ENCODE measurements at regions not wholly inside any gene's neighbourhood (a gene's known extent, or its start where the extent isn't known, plus 50 kb on each side); places are given as distances from the start of the nearest gene placed in this dataset.

DNA sequence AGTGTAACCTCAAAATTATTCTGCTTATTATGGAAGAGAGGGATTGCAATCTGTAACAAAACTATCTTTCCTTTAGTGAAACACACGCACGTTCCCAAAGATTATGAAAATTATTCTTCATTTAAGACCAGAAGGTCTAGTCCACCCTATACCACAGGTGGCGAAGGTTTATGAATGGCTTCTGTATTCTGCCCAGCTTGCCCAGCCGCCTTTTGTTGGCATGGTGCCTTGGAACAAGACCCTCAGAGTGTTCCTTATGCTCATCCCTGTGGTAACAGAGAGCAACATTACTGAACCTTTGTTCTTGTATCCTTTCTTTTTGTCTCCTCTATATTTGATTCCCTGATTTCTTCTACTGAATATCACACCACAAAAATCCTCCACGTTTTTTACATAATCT, 116.4 kb downstream of the FAR1 start:
- H3K23ac ChIP-seq (ENCODE audit: insufficient read length, low read depth, low read length) = no peak overlapping the region
- no peak overlapping the region for H4K91ac ChIP-seq (ENCODE audit: insufficient read length, low read depth, low read length)
- H4K5ac ChIP-seq (ENCODE audit: insufficient read length, low read depth, low read length) = no peak overlapping the region
- DNase-seq = no peak
- no peaks in the 10 kb centered on the region for H3K9me3 ChIP-seq (ENCODE audit: control insufficient read depth, low read depth, low read length)
- peaks cover 10 to 20% of the 10 kb centered on the region in 2 experiments; a peak in 3 of 4 replicates for H3K4me1 Mint-ChIP-seq
- H2AFZ ChIP-seq (ENCODE audit: low read length) = no peak overlapping the region
- no peak overlapping the region for H3K27ac ChIP-seq (ENCODE audit: insufficient read length, low read depth, low read length)
- no peaks in the 10 kb centered on the region for H4K20me1 ChIP-seq (ENCODE audit: control insufficient read depth, insufficient read depth, insufficient read length)
- no peaks in the 10 kb centered on the region for H3K4me1 ChIP-seq (ENCODE audit: insufficient read depth, low read length)
- H2BK15ac ChIP-seq (ENCODE audit: low read depth, low read length) = no peak overlapping the region
- H3K4me3 Mint-ChIP-seq = no peak overlapping the region
- H4K8ac ChIP-seq (replicated peaks; ENCODE audit: insufficient read length, low read depth, low read length) = no peak overlapping the region
- H3K23me2 ChIP-seq (ENCODE audit: insufficient read length, low read depth, low read length, poor library complexity, severe bottlenecking) = no peaks in the 10 kb centered on the region
- H3K14ac ChIP-seq (ENCODE audit: insufficient read depth, low read length) = no peak overlapping the region
- no peaks in the 10 kb centered on the region for H3K27me3 ChIP-seq (ENCODE audit: insufficient read depth, low read length)
- no peak overlapping the region for H2BK20ac ChIP-seq (ENCODE audit: low read depth, low read length, poor library complexity, severe bottlenecking)
- no peaks in the 10 kb centered on the region for H3K79me2 ChIP-seq (ENCODE audit: insufficient read depth, low read length)
- H3K56ac ChIP-seq (ENCODE audit: insufficient read length, low read depth, low read length) = no peak overlapping the region
- H3K4ac ChIP-seq (ENCODE audit: low read depth, low read length) = no peak overlapping the region
- no peaks in the 10 kb centered on the region for H3K9me3 Mint-ChIP-seq
- no peak overlapping the region for H2BK120ac ChIP-seq (ENCODE audit: low read depth, low read length, poor library complexity, severe bottlenecking)
- TF ChIP-seq, protein P1, sequence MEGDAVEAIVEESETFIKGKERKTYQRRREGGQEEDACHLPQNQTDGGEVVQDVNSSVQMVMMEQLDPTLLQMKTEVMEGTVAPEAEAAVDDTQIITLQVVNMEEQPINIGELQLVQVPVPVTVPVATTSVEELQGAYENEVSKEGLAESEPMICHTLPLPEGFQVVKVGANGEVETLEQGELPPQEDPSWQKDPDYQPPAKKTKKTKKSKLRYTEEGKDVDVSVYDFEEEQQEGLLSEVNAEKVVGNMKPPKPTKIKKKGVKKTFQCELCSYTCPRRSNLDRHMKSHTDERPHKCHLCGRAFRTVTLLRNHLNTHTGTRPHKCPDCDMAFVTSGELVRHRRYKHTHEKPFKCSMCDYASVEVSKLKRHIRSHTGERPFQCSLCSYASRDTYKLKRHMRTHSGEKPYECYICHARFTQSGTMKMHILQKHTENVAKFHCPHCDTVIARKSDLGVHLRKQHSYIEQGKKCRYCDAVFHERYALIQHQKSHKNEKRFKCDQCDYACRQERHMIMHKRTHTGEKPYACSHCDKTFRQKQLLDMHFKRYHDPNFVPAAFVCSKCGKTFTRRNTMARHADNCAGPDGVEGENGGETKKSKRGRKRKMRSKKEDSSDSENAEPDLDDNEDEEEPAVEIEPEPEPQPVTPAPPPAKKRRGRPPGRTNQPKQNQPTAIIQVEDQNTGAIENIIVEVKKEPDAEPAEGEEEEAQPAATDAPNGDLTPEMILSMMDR (conservative IDR thresholded peaks at IDR 0.05) = no peak
- H3T11ph ChIP-seq (ENCODE audit: low read length) = no peak overlapping the region
- no peak overlapping the region for H3K9ac ChIP-seq (ENCODE audit: extremely low read depth, insufficient read length, low read length)
- H3K27me3 Mint-ChIP-seq (ENCODE audit: low read depth) = peaks cover 5% of the 10 kb centered on the region; the same call in 1 of the 2 replicates
- no peak overlapping the region for H2BK5ac ChIP-seq (ENCODE audit: insufficient read length, low read length)
- H2BK12ac ChIP-seq (ENCODE audit: insufficient read length, low read depth, low read length) = no peak overlapping the region
- WGBS (ENCODE audit: extremely low coverage, insufficient read length, low lambda C conversion rate) = 100% methylated on average over 1 of the region's 5 CpGs
- no peaks in the 10 kb centered on the region for H3K79me1 ChIP-seq (ENCODE audit: insufficient read depth, low read depth, low read length, poor library complexity, severe bottlenecking)
- no peaks in the 10 kb centered on the region for H3K36me3 Mint-ChIP-seq (ENCODE audit: insufficient read depth in 1 of 3, low read depth in 3 of 3)
- no peak overlapping the region for H3K27ac Mint-ChIP-seq
- H2AK5ac ChIP-seq (ENCODE audit: insufficient read length, low read length) = no peak overlapping the region
- H3K4me2 ChIP-seq (ENCODE audit: insufficient read depth, insufficient read length, low read length) = no peak overlapping the region
- H3K18ac ChIP-seq (ENCODE audit: insufficient read length, low read depth, low read length) = no peak overlapping the region

Data from H9 (cell line).